ENCODE measurements at regions not wholly inside any gene's neighbourhood (a gene's known extent, or its start where the extent isn't known, plus 50 kb on each side); places are given as distances from the start of the nearest gene placed in this dataset.

DNA sequence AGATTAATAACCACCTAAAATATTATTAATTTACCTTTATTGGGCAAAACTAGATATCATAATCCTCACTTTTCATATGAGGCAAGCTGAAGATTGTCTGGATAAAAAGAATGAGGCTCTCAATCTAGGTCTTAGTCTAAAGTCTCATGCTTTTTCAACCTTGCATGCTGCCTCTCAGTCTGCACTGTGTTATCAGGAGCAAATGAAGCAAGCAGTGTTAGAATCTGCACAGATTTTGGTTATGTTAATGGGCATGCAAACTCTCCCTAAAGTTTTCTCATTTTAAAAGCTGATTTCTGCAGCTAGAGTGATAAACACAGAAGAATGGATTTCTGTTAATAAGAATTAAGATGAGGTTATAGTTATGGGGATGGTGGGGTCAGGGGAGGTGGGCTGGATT, 350.7 kb upstream of the C11orf87 start:
- no peaks in the 10 kb centered on the region for H3K79me2 ChIP-seq (ENCODE audit: insufficient read depth, low read length)
- H4K20me1 ChIP-seq (ENCODE audit: insufficient read depth, low read length, poor library complexity, severe bottlenecking), result no peaks in the 10 kb centered on the region
- H3K9ac ChIP-seq (ENCODE audit: low read depth, low read length, poor library complexity, severe bottlenecking), result no peak overlapping the region
- H2AFZ ChIP-seq (ENCODE audit: low read length), result no peak overlapping the region
- H3K27me3 ChIP-seq (ENCODE audit: insufficient read depth, low read length, poor library complexity, severe bottlenecking), result no peaks in the 10 kb centered on the region
- no peaks in the 10 kb centered on the region for H3F3A ChIP-seq (ENCODE audit: low read depth)
- TF ChIP-seq, protein P1, sequence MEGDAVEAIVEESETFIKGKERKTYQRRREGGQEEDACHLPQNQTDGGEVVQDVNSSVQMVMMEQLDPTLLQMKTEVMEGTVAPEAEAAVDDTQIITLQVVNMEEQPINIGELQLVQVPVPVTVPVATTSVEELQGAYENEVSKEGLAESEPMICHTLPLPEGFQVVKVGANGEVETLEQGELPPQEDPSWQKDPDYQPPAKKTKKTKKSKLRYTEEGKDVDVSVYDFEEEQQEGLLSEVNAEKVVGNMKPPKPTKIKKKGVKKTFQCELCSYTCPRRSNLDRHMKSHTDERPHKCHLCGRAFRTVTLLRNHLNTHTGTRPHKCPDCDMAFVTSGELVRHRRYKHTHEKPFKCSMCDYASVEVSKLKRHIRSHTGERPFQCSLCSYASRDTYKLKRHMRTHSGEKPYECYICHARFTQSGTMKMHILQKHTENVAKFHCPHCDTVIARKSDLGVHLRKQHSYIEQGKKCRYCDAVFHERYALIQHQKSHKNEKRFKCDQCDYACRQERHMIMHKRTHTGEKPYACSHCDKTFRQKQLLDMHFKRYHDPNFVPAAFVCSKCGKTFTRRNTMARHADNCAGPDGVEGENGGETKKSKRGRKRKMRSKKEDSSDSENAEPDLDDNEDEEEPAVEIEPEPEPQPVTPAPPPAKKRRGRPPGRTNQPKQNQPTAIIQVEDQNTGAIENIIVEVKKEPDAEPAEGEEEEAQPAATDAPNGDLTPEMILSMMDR (conservative IDR thresholded peaks at IDR 0.05; ENCODE audit: low read length), result no peak
- no peak for TF ChIP-seq EZH2phosphoT487 (IDR thresholded peaks at IDR 0.05; ENCODE audit: borderline replicate concordance)
- H3K4me2 ChIP-seq (ENCODE audit: low read depth, low read length, poor library complexity, severe bottlenecking), result no peak overlapping the region
- H3K9me2 ChIP-seq (replicated peaks; ENCODE audit: low read depth, low read length), result no peaks in the 10 kb centered on the region
- H3K9me3 ChIP-seq (ENCODE audit: insufficient read depth, low read depth, low read length), result no peaks in the 10 kb centered on the region; the same call in 1 of the 2 replicates
- H3K36me3 ChIP-seq (ENCODE audit: insufficient read depth, low read length), result no peaks in the 10 kb centered on the region
- no peak overlapping the region for H3K4me3 ChIP-seq (ENCODE audit: low read length, poor library complexity, severe bottlenecking)
- H3K4me1 ChIP-seq (ENCODE audit: insufficient read depth, low read length, poor library complexity, severe bottlenecking), result peaks cover 28% of the 10 kb centered on the region

DNA sequence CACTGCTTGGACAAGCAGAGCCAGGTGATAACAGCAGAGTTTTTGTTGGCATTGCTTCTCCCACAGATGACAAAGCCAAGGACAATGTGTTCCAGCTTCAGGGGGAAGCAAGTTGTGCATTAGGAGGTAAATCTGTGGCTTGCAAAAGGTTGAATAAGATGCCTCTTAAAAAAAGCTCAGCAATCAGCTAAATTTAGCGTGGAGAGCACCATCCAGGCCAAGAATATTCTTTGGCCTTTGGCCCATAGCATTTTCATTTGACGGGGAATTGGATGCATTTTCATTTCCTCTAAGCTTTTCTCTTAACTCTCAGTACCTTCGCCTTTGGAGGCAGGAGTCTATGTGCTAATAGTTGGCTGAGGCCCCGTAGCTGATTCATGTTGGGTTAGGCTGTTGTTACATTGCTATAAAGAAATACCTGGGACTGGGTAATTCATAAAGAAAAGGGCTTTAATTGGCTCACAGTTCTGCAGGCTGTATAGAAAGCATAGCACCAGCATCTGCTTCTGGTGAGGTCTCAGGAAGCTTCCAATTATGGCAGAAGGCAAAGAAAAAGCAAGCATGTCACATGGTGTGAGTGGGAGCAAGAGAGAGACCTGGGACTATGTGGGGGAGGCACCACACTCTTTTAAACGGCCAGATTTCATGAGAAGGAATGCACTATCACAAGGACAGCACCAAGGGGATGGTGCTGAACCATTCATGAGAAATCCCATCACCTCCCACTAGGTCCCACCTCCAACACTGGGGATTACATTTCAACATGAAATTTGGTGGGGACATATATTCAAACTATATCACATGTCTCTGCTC, 350.1 kb upstream of the C11orf87 start:
- Histone ChIP-seq H3K4me2 (ENCODE audit: low read depth, low read length, poor library complexity, severe bottlenecking) (no peak overlapping the region), H3K36me3 (ENCODE audit: insufficient read depth, low read length) (no peaks in the 10 kb centered on the region), H3K9ac (ENCODE audit: low read depth, low read length, poor library complexity, severe bottlenecking) (no peak overlapping the region), H2AFZ (ENCODE audit: low read length) (no peak overlapping the region), H3K4me1 (ENCODE audit: insufficient read depth, low read length, poor library complexity, severe bottlenecking) (peaks cover 23% of the 10 kb centered on the region), H3K9me2 (replicated peaks; ENCODE audit: low read depth, low read length) (no peaks in the 10 kb centered on the region), H3K9me3 (ENCODE audit: insufficient read depth, low read depth, low read length) (no peaks in the 10 kb centered on the region; the same call in 1 of the 2 replicates), H4K20me1 (ENCODE audit: insufficient read depth, low read length, poor library complexity, severe bottlenecking) (no peaks in the 10 kb centered on the region), H3K79me2 (ENCODE audit: insufficient read depth, low read length) (no peaks in the 10 kb centered on the region), H3K27me3 (ENCODE audit: insufficient read depth, low read length, poor library complexity, severe bottlenecking) (no peaks in the 10 kb centered on the region), H3F3A (ENCODE audit: low read depth) (no peaks in the 10 kb centered on the region), H3K4me3 (ENCODE audit: low read length, poor library complexity, severe bottlenecking) (no peak overlapping the region)
- no peak for TF ChIP-seq EZH2phosphoT487 (IDR thresholded peaks at IDR 0.05; ENCODE audit: borderline replicate concordance)
- TF ChIP-seq, protein P1 (conservative IDR thresholded peaks at IDR 0.05; ENCODE audit: low read length), result no peak

DNA sequence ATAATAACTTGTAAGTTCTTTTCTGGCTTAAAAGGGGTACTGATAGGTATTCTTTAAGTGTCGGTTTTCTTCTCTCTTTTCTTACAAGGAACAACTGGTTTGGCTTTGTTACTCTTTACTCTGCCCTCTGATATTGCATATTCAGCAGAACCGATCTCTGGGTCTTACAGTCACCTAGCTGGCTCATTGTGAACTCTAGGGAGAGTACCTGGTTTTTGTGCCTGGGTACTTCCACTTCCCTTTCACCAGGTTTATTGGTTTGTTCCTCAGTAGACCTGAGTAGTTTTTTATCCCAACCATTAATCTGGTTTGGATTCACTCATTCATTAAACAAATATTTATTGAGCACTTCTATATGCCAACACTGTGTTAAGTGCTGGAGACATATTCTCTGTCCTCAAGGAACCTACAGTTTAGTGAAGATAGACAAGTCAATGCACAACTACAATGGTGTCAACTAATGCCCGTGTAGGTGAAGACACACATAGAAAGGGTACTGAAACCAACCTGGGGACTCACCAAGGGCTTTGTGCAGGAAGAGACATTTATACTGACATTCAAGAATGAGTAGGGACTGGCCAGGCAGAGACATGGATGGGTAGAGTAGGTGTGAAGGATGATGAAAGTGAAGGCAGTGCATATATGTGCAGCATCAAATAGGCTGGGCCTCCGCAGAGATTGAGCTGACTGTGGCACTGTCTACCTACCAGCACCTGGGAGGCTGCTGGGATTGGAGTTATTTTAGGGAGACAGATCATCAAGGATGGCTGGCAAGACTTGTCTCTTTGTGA, 348.8 kb upstream of the C11orf87 start:
- Histone ChIP-seq H2AFZ (ENCODE audit: low read length) (no peak overlapping the region), H3K9ac (ENCODE audit: low read depth, low read length, poor library complexity, severe bottlenecking) (no peak overlapping the region), H3F3A (ENCODE audit: low read depth) (no peaks in the 10 kb centered on the region), H3K27me3 (ENCODE audit: insufficient read depth, low read length, poor library complexity, severe bottlenecking) (no peaks in the 10 kb centered on the region), H3K79me2 (ENCODE audit: insufficient read depth, low read length) (no peaks in the 10 kb centered on the region), H3K4me3 (ENCODE audit: low read length, poor library complexity, severe bottlenecking) (no peak overlapping the region), H3K9me3 (ENCODE audit: insufficient read depth, low read depth, low read length) (no peaks in the 10 kb centered on the region; the same call in 1 of the 2 replicates), H3K4me1 (ENCODE audit: insufficient read depth, low read length, poor library complexity, severe bottlenecking) (peaks cover 19% of the 10 kb centered on the region), H3K36me3 (ENCODE audit: insufficient read depth, low read length) (no peaks in the 10 kb centered on the region), H3K9me2 (replicated peaks; ENCODE audit: low read depth, low read length) (no peaks in the 10 kb centered on the region), H4K20me1 (ENCODE audit: insufficient read depth, low read length, poor library complexity, severe bottlenecking) (no peaks in the 10 kb centered on the region), H3K4me2 (ENCODE audit: low read depth, low read length, poor library complexity, severe bottlenecking) (no peak overlapping the region)
- TF ChIP-seq EZH2phosphoT487 (IDR thresholded peaks at IDR 0.05; ENCODE audit: borderline replicate concordance), result no peak
- TF ChIP-seq, protein P1 (conservative IDR thresholded peaks at IDR 0.05; ENCODE audit: low read length), result no peak
